ENCODE measurements at regions not wholly inside any gene's neighbourhood (a gene's known extent, or its start where the extent isn't known, plus 50 kb on each side); places are given as distances from the start of the nearest gene placed in this dataset.

- H3K9me3 ChIP-seq: no peaks in the 10 kb centered on the region
- H3K4me1 ChIP-seq (ENCODE audit: low read depth): no peaks in the 10 kb centered on the region
- DNase-seq: no peak
- no peak overlapping the region for H3K4me3 ChIP-seq
- no peaks in the 10 kb centered on the region for H3K36me3 ChIP-seq (ENCODE audit: low read depth)
- intact Hi-C loops (cut with DNase I, micrococcal nuclease): no loop called here
- TF ChIP-seq, protein P1, sequence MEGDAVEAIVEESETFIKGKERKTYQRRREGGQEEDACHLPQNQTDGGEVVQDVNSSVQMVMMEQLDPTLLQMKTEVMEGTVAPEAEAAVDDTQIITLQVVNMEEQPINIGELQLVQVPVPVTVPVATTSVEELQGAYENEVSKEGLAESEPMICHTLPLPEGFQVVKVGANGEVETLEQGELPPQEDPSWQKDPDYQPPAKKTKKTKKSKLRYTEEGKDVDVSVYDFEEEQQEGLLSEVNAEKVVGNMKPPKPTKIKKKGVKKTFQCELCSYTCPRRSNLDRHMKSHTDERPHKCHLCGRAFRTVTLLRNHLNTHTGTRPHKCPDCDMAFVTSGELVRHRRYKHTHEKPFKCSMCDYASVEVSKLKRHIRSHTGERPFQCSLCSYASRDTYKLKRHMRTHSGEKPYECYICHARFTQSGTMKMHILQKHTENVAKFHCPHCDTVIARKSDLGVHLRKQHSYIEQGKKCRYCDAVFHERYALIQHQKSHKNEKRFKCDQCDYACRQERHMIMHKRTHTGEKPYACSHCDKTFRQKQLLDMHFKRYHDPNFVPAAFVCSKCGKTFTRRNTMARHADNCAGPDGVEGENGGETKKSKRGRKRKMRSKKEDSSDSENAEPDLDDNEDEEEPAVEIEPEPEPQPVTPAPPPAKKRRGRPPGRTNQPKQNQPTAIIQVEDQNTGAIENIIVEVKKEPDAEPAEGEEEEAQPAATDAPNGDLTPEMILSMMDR (IDR thresholded peaks at IDR 0.05): no peak
- ATAC-seq: no peak
Observed at GRCh38 chr9:86773422-86773945, 173.8 kb downstream of the GAS1 start.

- intact Hi-C loops (cut with DNase I, micrococcal nuclease): no loop called here
- Histone ChIP-seq H3K4me1 (ENCODE audit: low read depth) (no peaks in the 10 kb centered on the region), H3K36me3 (ENCODE audit: low read depth) (no peaks in the 10 kb centered on the region), H3K4me3 (no peak overlapping the region), H3K9me3 (no peaks in the 10 kb centered on the region)
- DNase-seq: no peak
- TF ChIP-seq, protein P1 (IDR thresholded peaks at IDR 0.05): no peak
- no peak for ATAC-seq
Observed at GRCh38 chr9:86772635-86772993, 174.7 kb downstream of the GAS1 start.

DNA sequence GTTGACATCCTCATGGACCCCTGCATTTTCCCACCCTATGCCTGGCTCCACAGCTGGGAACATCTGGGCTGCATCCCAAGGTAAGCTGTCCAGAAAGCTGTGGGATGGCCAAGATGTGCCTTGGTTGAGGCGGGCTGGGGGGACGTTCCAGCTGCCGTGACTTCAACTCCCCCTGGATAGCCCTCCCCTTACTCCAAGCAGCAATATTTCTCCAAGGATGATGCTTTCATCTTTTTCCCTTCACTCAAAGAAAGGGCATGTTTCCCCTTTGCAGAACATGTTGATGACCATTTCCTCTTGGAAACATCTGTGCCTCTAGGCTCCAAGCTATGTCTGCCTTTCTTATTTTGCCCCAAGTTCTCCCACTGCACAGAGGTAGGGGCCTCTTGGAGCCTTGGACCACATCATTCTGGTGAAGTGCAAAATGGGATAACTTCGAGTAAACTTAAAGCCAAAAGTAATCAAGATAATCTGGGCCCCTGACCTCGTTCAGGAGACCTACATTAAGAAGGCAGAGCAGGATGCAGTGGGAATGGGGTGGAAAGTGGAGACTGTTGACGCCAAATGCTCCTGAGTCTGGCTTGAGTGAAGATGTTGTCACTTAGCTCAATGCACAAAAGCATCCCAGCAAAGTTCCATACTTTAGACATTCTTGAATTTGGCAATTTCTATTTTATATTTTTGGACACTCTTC, 175.2 kb downstream of the GAS1 start:
- Histone ChIP-seq H3K36me3 (ENCODE audit: low read depth) (no peaks in the 10 kb centered on the region), H3K4me1 (ENCODE audit: low read depth) (no peaks in the 10 kb centered on the region), H3K4me3 (no peak overlapping the region), H3K9me3 (no peaks in the 10 kb centered on the region)
- ATAC-seq (no peak), DNase-seq (no peak)
- intact Hi-C loops (cut with DNase I, micrococcal nuclease): no loop called here
- TF ChIP-seq, protein P1 (IDR thresholded peaks at IDR 0.05): no peak

DNA sequence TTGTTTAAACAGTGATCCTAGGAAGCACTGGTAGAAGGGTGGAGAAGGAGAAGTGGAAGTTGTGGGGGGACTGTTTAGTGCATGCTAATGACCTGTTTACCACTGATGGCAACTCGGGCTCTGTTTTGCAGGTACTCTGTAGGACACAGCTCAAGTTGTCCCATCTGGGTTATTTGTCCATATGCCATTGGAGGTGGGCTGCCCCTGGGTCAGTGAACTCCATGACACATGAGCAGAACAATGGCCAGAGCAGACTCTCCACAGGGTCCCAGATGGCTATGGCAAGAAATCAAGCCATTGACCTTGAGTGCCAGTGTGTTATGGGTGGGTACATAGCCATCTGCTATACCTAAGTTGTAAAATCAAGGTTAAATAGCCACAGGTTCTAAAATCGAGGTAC, 175.9 kb downstream of the GAS1 start:
- no peak for ATAC-seq
- TF ChIP-seq, protein P1 (IDR thresholded peaks at IDR 0.05): no peak
- intact Hi-C loops (cut with DNase I, micrococcal nuclease): no loop called here
- DNase-seq: no peak
- H3K4me3 ChIP-seq: no peak overlapping the region
- no peaks in the 10 kb centered on the region for H3K36me3 ChIP-seq (ENCODE audit: low read depth)
- H3K9me3 ChIP-seq: no peaks in the 10 kb centered on the region
- no peaks in the 10 kb centered on the region for H3K4me1 ChIP-seq (ENCODE audit: low read depth)

GRCh38 chr9:86768709-86769108, 178.6 kb downstream of the GAS1 start:
- Histone ChIP-seq H3K4me3 (no peak overlapping the region), H3K4me1 (ENCODE audit: low read depth) (no peaks in the 10 kb centered on the region), H3K36me3 (ENCODE audit: low read depth) (no peaks in the 10 kb centered on the region), H3K9me3 (no peaks in the 10 kb centered on the region)
- intact Hi-C loops (cut with DNase I, micrococcal nuclease): no loop called here
- DNase-seq (no peak), ATAC-seq (no peak)
- TF ChIP-seq, protein P1 (IDR thresholded peaks at IDR 0.05): no peak
